GM18909 (cell line): ENCODE measurements at regions not wholly inside any gene's neighbourhood (a gene's known extent, or its start where the extent isn't known, plus 50 kb on each side); places are given as distances from the start of the nearest gene placed in this dataset.

ENCODE experiments used
- ATAC-seq: cut with Tn5 transposase; IDR thresholded peaks from one replicate; pipeline ENCODE4 v1.9.1; 2021; ENCODE audit warnings: mild to moderate bottlenecking; ENCODE audit not compliant: unreplicated experiment, poor library complexity

- ATAC-seq, result no peak
Observed at GRCh38 chr20:24810676-24811407, 138.2 kb upstream of the CST7 start.

- ATAC-seq, result no peak
Observed at GRCh38 chr20:24812373-24812772, 136.7 kb upstream of the CST7 start.

GRCh38 chr20:24813080-24813479 lies 136.0 kb upstream of the CST7 start:
- no peak for ATAC-seq

GRCh38 chr20:24813496-24813895 lies 135.6 kb upstream of the CST7 start:
- ATAC-seq, result no peak

GRCh38 chr20:24813936-24814335 lies 135.1 kb upstream of the CST7 start:
- ATAC-seq, result no peak

GRCh38 chr20:24814556-24815195 lies 134.4 kb upstream of the CST7 start:
- no peak for ATAC-seq

- ATAC-seq, result no peak
Observed at GRCh38 chr20:24815196-24815815, 133.8 kb upstream of the CST7 start.

- ATAC-seq, result no peak
Observed at GRCh38 chr20:24815931-24816330, 133.1 kb upstream of the CST7 start.

- ATAC-seq, result no peak
Observed at GRCh38 chr20:24816431-24816830, 132.6 kb upstream of the CST7 start.

- ATAC-seq, result no peak
Observed at GRCh38 chr20:24816907-24817306, 132.2 kb upstream of the CST7 start.

- ATAC-seq, result no peak
Observed at GRCh38 chr20:24817351-24817750, 131.7 kb upstream of the CST7 start.

GRCh38 chr20:24818056-24818455 lies 131.0 kb upstream of the CST7 start:
- ATAC-seq, result no peak

GRCh38 chr20:24819331-24819965 lies 129.6 kb upstream of the CST7 start:
- ATAC-seq, result no peak

- no peak for ATAC-seq
Observed at GRCh38 chr20:24820345-24820744, 128.7 kb upstream of the CST7 start.

- no peak for ATAC-seq
Observed at GRCh38 chr20:24821391-24821790, 127.7 kb upstream of the CST7 start.

GRCh38 chr20:24823176-24823784 lies 125.8 kb upstream of the CST7 start:
- ATAC-seq, result no peak

- no peak for ATAC-seq
Observed at GRCh38 chr20:24823989-24824693, 124.9 kb upstream of the CST7 start.

- ATAC-seq, result no peak
Observed at GRCh38 chr20:24825591-24825990, 123.5 kb upstream of the CST7 start.

GRCh38 chr20:24827603-24828295 lies 121.3 kb upstream of the CST7 start:
- ATAC-seq, result no peak
